ENCODE measurements at regions not wholly inside any gene's neighbourhood (a gene's known extent, or its start where the extent isn't known, plus 50 kb on each side); places are given as distances from the start of the nearest gene placed in this dataset.

DNA sequence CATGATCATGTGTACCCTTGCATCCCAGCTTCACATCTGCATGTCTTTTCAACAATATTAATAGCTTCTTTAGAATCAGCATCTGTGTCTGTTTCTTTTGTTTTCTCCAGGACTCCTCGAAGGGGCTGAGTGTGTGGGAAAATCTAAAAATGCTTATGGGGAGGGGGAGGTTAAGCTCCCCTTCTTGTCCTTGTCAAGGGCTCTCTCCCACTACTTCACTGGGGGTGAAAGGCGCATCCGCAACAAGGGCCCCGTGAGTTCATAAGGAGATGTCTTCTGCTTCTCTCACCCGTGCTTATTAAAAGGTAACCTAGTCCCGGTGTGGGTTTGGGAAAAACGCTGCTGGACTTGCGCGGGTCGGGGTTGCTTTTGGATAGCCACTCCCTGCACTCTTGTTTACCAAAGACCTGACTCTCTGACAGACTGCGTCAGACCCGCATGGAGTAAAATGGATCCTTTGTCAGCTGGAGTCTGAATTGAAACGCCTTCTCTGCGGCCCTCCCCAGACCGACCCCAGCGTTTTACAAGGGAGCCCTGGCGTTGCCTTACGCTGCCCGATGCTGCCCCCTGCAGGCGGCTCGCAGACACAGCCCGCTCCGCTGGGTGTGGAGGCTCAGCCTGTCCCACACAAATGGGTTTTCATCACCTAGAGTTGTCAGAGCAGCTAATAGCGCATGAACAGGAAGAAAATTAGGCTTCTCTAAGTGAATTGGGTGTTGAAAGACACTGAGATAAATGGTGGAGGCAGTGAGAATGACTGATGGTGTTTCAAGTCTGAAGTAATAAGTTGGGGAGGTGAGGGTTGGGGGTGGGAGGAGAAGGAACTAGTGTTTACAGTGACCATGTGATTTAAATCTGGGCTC, 53.8 kb downstream of the IER5 start:
- peak; percentile 80 for FAIRE-seq
- no peak for DNase-seq (ENCODE audit: extremely low spot score, insufficient read length, low read depth)

- DNase-seq (ENCODE audit: extremely low spot score, insufficient read length, low read depth): no peak
- no peak for FAIRE-seq
Measured at GRCh38 chr1:181143102-181143859, 54.8 kb downstream of the IER5 start.

DNA sequence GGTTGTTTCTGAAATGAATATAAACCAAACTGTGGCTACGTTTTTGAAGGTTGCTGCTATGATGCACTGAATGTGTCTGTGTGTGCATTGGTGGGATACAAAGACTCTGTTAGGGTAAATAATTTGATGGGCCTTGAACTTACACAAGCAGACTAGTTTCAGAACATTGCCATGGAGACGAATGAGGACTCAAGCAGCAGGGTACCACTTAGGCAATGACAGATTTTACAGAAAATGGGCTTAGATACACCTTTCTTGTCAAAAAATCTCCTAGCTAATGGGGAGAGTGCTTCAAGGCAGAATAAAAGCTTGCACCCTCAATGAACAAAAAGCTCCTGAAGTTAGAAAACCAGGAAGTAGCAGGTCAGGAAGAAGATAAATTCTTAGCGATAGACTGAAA, 55.7 kb downstream of the IER5 start:
- FAIRE-seq (no peak), DNase-seq (ENCODE audit: extremely low spot score, insufficient read length, low read depth) (no peak)

DNA sequence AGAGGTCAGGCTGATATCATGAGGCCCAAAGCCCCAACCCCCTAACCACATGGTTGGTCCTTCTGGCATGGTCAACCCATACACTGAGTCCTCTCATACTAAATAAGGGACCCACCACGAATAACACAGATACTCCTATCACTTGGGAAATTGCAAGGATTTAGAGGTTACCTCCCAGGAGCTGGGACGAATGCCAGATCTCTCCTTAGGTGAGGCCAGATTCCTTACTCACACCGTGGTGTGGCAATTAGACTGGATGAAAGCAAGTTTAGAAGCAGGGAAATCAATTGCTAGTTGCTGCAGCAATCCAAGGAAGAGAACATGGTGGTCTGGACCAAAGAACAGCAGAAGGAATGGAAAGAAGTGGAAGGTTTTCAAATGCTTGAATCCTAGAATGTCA, 60.1 kb downstream of the IER5 start:
- FAIRE-seq: no peak

GRCh38 chr1:181149326-181150125, 61.0 kb downstream of the IER5 start:
- peak; percentile 90 for FAIRE-seq
- DNase-seq (ENCODE audit: extremely low spot score, insufficient read length, low read depth): no peak

More for the DNA sequence above, 60.1 kb downstream of the IER5 start:
- DNase-seq (ENCODE audit: extremely low spot score, insufficient read length, low read depth): no peak

DNA sequence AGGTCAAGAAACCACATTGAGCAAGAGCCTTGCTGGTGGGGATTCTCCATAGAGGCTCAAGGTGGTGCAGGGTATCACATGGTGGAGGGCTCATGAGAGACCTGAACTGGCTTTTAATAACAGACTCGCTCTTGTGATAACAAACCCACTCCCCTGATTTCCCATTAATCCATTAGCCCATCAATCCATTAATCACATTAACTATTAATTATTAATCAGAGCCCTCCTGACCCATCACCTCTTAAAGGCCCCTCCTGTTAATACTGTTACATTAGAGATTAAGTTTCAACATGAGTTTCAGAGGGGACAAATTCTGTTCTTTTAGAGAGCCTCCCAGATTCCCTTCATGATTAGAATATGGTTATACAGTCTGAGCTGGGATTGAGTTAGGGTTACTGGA, 61.8 kb downstream of the IER5 start:
- no peak for DNase-seq (ENCODE audit: extremely low spot score, insufficient read length, low read depth)
- FAIRE-seq: no peak

- FAIRE-seq: no peak
- DNase-seq (ENCODE audit: extremely low spot score, insufficient read length, low read depth): no peak
Measured at GRCh38 chr1:181150842-181151241, 62.3 kb downstream of the IER5 start.

GRCh38 chr1:181151378-181152326, 63.2 kb downstream of the IER5 start:
- DNase-seq (ENCODE audit: extremely low spot score, insufficient read length, low read depth) (no peak), FAIRE-seq (peak; percentile 94)

GRCh38 chr1:181152892-181153633, 64.6 kb downstream of the IER5 start:
- DNase-seq (ENCODE audit: extremely low spot score, insufficient read length, low read depth) (no peak), FAIRE-seq (peak; percentile 96)

DNA sequence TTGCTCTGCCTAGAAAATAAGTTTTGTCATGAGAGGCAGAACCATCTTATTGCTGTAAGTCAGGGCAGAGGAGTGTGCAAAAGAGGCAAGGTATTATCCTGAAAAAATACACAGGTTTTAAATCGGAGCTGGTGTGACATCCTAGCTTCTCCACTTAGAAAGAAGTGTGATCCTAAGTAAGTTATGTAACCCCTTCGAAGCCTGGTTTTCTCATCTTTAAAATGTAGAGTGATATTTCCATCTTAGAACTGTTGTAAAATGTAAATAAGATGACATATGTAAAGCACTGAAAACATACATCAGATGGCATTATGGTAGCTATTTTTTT, 65.1 kb downstream of the IER5 start:
- no peak for DNase-seq (ENCODE audit: extremely low spot score, insufficient read length, low read depth)
- no peak for FAIRE-seq

DNA sequence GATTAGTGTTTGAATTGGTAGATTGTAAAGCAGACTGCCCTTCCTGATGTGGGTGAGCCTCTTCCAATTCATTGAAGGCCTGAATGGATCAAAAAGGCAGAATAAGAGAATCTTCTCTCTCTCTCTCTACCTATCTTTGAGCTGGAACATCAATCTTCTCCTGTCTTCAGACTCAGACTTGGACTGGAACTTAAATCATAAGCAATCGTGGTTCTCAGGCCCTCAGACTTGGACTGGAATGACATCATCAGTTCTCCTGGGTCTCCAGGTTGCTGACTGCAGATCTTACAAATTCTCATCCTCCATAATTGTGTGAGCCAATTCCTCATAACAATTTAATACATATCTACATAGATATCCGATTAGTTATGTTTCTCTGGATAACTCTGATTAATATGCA, 66.8 kb downstream of the IER5 start:
- FAIRE-seq (no peak), DNase-seq (ENCODE audit: extremely low spot score, insufficient read length, low read depth) (no peak)

- DNase-seq (ENCODE audit: extremely low spot score, insufficient read length, low read depth) (no peak), FAIRE-seq (no peak)
Measured at GRCh38 chr1:181159451-181160140, 71.1 kb downstream of the IER5 start.

DNA sequence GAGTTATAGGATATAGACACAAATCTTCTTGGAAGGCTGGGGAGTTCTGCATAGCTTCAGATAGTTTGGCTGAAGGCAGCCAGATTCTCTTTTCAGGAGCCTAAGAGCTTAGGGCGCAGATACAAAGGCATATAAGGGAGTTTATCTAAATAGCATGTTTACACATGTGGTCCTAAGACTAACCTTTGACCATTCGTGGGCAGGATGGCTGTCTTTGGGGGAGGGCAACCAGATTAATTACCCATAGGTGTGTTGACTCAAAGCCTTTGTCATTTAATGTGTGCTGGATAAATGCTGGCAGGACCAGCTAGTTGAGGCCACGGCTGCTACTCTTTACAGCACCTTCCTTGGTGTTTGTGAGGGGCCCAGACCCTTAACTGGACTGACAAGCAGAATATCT, 71.8 kb downstream of the IER5 start:
- FAIRE-seq (no peak), DNase-seq (ENCODE audit: extremely low spot score, insufficient read length, low read depth) (no peak)

DNA sequence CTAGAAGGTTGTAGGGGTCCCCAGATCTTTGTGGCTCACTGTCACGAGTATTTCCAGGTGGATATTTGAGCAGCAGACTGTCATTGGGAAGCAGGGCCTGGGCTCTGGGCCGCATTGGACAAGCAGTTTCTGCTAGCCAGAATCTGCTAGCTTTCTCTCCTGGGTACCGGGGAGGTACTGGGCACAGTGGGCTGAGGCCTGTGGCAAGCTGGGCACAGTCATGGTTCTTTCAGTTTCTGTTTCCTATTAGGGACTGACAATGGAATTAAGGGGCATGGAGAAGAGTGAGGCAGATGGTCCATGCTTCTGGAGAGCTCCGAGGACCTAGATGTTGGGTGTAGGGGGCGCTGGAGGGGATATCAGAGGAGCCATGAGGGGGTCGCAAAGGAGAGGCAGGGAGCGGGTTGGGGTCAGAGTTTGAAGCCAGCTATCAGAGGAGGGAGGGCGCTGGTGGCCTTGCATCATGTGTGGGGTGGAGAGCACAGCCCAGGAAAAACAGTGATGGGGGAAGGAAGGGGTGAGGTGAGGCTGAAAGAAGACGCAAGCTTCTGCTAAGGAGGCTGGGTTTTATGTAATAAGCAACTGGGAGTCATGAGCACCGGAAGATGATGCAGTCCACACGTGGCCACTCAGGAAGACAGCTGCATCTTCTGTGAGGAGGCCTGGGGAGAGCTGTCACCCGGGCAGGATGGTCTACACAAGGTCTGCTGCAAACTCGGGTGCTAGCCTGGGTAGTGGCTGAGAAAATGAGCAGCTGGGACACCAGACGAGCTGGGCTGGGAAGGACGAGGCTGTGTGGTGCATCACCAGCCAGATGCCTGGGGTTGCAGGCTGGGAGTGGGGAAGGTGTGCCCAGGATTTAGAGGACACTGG, 72.7 kb downstream of the IER5 start:
- FAIRE-seq (no peak), DNase-seq (ENCODE audit: extremely low spot score, insufficient read length, low read depth) (no peak)

DNA sequence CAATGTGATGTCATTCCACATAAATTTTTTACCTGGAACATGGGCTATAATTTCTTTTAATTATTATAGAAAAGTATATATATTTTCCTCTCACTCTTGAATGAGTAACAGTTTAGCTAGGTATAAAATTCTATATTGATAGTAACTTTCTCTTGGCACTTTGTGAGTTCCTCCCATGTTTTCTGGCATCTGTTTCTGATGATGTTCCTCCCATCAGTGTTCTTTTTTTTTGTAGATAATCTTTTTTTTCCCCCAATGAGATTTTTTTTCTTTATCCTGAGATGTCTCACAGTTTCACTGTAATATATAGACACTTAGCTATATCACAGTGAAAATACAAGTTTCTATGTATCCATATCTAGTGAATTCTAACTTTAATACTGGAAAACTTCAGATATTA, 75.2 kb downstream of the IER5 start:
- FAIRE-seq (no peak), DNase-seq (ENCODE audit: extremely low spot score, insufficient read length, low read depth) (no peak)

GRCh38 chr1:181166377-181167196, 78.1 kb downstream of the IER5 start:
- FAIRE-seq: peak; percentile 93
- peak; percentile 40 for DNase-seq (ENCODE audit: extremely low spot score, insufficient read length, low read depth)

Measured in GM18507 (cell line).